HL-60/S4 (cell line): ENCODE measurements at regions not wholly inside any gene's neighbourhood (a gene's known extent, or its start where the extent isn't known, plus 50 kb on each side); places are given as distances from the start of the nearest gene placed in this dataset.

Source experiments
- in situ Hi-C: fragments of 300-500 bp; cut with MboI; formaldehyde crosslinking; loops from 2 replicates; pipeline ENCODE4 v1.14.3; 2022; ENCODE audit warnings: low sequenced_read_pairs

DNA sequence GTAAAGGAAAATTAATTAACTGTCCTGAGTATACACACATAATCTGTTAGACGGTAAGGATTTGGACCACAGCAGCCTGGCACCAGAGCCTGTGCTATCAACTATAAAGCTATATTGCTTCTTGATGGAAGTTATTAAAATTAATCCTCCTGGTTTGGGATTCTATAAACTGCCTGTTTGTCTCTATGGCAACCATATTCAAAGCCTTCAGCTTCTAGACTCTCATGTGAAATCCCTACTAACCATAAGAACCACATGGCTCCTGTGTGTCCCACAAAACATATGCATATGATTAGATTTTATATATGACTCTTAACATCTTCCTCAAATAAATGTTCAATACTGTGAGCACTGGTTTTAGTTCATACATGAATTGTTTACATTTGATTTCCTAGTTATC, 380.8 kb downstream of the ANKRD50 start:
- in situ Hi-C loops, result no loop called here

DNA sequence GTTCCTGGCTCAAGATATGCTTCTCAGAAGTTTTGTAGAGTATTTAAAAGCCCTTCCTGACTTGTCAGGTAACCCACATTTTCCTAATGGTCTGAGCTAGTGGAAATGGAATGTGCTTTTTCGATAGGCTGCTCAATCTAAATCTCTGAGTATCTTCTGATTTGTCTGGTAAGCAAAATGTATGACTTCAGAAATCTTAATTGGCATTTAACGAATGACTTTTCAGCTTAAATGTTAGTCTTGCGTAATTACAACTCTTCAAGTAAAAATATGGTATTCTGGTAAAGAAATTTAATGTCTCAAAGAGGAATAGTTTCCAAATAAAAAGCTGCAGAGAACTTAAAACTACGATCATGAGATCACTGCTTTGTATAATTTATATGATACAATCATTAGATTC, 379.1 kb downstream of the ANKRD50 start:
- in situ Hi-C loops, result no loop called here

DNA sequence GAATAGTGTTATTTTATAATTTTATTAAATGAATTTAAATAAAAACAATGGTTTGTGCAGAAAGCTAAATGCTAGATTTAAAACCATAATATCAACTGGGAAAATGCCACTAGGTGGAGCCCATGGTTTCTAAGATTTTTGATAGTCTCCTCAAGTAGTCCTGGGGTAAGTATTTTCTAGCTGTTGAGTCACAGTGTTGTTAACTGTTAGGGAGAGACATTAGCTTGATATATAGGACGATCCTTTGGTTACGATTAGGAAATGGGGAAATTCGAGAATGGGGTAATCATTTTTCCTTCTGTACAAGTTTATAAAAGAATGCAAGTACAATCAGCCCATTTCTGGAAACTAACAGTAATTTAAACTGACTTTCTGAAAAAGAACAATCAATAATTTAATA, 378.4 kb downstream of the ANKRD50 start:
- in situ Hi-C loops, result no loop called here

DNA sequence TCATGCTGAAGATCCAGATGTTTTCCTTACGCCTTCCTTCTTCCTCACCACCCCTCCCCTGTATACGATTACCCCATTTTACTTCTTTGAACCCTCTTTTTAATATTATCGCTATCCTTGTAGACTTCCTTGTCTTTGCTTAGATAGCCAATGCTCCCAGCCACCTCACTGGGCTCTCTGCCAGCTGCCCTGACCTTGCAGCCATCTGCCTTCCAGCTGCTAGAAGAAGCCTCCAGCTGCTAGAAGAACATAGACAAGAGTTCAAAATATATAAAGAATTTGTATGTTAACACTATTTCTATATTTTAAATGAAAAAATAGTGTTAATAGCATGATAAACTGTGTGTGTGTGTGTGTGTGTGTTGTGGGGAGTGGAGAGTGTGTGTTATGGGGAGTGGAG, 374.7 kb downstream of the ANKRD50 start:
- in situ Hi-C loops, result no loop called here

DNA sequence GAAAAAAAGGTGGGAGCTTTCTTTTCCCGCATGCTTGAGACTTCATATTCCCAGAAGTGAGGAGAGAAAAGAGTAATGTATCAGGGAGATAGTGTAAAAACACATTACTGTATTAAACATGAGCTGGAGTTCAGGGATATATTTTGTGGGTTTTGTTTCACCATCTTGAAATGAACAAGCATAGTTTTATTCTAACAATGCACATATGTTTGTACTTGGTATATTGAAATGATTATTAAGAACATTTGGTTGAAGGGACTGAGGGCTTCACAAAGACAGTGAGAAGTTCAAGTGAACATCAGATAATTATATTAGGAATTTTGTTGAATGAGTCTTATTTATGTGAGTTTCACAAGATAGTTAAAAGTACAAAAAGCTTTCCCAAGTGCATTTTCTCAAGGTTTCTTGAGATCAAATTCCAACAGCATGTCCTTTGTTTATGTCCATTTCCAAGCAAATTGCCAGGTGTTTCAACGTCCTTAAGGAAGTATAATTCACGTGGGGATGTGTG, 368.8 kb downstream of the ANKRD50 start:
- in situ Hi-C loops, result no loop called here

DNA sequence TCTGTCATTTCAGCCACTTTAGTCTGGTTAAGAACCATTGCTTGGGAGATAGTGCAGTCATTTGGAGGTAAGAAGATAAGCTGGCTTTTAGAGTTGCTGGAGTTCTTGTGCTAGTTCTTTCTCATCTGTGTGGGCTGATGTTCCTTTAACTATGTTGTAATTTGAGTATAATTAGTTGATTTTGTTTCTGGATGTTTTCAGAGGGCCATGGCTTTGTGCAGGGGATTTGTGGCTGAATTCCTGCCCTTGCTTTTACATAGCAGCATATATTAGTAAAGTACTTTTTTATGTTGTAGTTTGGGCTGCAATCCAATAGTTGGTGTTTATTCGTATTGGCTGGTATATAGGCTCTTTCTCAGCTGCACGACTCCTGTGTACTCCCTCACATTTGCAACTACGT, 339.6 kb downstream of the ANKRD50 start:
- in situ Hi-C loops, result no loop called here

DNA sequence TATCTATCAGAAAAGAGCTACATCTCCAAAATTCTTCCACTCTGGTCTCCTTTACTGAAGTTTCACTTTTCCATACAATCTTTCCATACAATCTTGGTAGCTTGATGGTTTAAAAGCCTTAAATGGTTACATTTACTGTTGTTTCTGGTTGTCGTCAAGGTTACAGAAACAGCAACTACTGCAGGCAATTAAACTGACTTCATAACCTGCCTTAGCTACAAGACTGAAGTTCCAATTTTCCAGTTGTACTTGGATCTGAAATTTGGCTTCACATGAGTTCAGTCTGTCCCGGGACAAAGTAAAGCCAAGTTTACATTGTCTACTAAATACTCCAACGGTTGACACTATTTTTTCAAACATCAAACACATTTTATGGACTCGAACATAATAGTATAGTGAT, 326.4 kb downstream of the ANKRD50 start:
- in situ Hi-C loops, result no loop called here

DNA sequence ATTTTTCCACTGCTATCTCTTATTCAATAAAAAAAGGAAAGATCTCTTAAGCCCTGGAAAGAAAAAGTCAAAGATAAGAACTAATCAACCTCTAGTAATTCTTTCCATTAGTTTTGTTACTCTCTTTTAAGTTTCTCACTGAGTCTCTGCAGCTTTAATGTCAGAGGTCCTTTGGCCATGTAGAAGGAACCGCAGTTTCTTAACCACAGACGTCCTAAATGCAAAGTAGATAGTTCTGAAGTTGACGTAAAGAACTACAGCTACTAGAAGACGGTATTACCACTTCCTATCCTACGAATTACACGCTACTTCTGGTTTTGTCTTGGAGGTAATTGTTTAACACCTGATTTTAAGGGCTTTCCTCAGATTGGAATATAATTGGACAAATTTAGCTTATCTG, 325.9 kb downstream of the ANKRD50 start:
- in situ Hi-C loops, result no loop called here

DNA sequence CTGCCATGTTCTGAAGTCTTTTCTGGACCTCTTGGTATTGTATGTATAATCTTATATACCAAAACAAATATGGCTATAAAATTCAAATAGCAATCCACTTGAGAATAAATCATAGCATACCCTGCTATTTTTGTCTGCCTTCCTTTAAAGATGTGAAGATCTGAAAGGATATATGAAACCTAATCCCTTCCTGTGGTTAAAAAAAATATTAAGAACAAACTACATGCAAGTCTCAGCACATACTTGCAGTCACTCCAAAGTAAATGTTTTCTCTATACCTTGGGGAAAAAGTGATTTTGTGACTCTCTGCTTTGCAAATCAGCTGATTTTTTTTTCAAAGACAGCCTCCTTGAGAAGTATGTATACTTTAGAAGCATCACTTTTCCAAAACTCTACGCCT, 322.9 kb downstream of the ANKRD50 start:
- in situ Hi-C loops, result no loop called here

DNA sequence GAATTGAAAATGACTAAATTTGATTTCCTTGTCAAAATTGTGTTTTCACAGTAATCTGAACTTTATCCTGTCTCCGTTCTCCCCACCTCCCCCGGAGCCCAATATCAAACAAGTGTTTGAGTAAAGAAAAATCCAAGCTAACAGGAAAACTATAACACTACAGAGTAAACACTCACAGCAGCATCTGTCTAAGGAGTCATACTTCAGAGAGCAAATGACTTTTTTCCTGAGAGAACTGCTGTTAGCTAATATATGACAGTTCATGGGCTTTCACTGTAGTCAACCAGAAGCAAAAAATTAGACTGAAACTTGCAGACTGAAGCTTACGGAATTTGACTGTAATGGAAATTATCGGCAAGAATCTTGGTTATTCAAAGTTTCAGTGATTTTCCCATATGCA, 321.7 kb downstream of the ANKRD50 start:
- in situ Hi-C loops, result no loop called here

DNA sequence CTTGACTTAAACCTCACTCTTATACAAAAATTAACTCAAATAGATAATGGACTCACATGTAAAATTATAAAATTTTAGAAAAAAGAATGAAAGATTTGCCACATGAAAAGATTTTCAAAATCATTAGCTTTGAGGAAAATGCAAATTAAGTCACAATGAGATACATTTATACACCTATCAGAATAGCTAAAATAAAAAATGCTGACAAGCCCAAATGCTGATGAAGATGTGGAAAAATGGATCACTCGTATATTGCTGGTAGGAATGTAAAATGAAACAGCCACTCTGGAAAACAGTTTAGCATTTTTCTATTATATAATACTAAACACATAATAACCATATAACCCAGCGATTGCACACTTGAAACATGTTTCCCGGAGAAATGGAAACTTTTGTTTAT, 316.2 kb downstream of the ANKRD50 start:
- in situ Hi-C loops, result no loop called here

DNA sequence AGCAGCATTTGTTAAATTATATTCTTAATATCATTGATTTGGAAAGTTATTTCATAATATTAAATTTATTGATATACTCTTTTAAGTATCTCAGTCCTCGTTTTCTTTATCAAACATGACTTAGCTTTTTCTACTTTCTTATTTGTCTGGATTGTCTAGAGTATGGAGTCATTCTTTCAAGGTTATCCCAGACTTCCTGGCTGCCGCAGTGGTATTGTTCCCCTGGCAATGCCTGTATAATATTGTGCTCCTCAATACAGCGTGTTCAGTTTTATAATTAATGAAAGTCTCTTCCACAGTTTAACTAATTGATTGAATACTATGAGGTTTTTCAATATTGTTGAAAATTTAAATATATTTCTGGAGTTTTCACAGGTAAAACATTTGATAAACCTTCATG, 310.9 kb downstream of the ANKRD50 start:
- in situ Hi-C loops, result no loop called here

DNA sequence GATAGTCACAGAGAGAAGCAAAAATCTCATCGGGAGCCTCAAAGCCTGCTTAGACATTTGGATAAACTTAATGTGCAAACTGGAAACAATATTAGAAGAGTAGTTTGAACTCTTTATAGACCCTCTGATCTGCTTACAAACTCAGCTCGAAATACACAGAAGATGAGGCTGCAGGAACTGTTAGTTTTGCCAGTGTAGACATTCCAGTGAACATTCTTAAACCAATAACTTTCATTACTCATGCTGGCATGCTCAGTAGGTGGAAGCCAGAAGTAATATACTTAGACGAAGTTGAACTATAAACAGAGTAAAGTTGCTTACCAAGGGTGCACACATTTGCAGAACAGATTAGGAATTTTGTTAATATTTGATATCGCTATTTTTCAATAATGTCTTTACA, 303.5 kb downstream of the ANKRD50 start:
- in situ Hi-C loops, result no loop called here

DNA sequence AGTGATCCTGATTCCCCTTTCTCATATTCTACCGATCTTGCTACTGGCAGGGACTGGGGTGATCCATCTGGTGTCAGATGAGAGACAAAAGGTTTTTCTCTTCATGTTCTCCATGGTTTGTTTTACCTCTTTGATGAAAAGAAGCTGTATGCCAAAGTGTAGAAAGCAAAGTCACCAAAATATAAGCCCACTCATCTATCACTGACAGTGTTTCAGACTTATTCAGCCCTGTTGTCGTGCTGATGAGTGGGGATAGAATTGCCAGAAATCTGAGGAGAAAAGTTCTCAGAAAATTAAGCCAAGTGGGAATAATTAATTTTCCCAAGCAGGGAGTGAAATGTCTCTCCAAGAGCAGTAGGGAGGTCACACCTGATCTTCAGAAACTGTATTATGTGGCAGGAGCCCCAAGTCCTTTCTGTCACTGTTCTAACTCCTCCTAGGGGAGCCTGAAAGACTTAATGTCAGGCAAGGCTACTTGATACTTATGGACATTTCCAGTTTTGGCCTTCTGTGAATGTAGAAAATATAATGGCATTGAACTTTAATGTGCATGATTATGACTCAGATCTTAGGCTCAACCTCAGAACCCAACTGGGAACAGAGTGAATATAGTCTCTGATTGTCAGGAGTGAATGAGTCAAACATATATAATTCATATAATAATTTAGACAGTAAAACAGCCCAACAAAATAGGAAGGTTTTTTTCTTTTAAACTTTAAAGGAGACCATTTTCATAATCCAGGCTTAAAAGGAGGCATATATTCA, 298.1 kb downstream of the ANKRD50 start:
- in situ Hi-C loops, result no loop called here

DNA sequence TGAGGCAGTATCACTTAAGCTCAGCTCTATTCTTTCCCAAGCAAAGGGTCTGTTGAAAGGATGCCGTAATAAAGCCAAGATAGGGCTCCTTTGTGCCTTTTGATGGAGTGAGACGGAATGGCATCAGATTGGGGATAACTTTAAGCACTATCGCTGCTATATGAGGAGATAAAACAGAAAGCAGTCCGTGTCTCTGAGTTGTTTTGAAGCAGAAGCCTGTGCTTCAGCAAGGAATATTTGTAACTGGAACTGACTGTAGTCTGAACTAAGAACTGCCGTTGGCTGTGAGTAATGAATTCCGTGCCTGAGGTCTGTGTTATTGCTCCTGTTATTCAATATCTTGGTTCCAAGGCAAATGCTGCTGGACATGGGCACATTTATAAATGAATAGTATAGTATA, 297.4 kb downstream of the ANKRD50 start:
- in situ Hi-C loops, result no loop called here

DNA sequence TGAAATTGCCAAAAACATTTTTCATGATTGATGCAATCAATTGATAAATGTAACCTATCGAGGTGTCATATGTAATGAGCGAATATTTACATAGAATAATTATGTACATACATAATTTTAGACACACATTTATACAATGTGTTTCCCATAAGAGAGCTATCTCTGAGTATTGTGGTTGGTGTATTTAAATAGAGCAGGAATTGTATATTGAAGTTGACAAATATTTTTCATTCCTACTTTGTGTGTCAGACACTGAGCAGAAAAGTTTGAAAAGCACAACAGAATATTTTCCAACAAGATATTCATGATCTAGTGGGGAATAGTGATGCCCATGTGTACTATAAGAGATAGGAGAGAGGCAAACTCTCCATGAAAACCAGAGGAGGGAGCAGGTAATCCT, 295.2 kb downstream of the ANKRD50 start:
- in situ Hi-C loops, result no loop called here

DNA sequence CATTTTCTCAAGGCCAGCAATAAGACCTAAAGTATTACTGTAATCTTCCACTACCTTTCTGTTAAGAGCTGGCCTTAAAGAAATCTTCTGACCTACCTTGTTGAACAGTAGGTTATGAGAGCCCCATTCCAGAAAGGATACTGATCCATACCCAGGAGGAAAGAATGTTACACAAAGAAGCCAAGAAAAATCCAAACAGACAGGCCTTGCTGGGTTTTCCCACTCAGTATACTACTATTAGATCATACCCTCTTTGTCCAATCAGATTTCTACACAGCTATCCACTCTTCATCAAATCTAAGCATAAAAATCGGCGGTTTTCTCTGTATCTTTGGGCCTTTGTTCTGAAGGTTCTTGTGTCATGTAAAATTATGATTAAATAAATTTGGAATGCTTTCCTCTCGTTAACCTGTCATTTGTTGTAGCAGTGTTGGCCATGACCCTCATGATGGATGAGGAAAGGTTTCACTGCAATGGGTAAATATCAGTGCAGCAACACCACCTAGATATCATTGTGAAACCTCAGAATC, 292.3 kb downstream of the ANKRD50 start:
- in situ Hi-C loops, result no loop called here

DNA sequence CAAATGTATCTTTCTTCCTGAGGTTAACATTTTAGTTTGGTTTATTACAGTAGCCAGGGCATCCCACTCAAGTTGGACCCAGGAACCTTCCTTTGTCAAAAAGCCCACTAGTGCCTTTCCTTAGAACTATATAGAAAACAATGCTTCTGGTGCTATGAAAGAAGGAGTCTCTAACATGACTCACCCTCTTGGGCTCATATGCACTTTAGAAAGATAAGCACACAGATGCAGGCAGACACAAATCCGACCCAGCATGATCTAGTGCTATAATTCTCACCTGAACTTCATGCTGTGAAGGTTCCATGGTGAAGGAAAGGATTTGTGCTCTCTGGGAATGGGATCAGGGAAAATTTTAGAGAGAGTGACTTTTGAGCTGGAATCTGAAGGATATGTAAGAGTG, 289.4 kb downstream of the ANKRD50 start:
- in situ Hi-C loops, result no loop called here

DNA sequence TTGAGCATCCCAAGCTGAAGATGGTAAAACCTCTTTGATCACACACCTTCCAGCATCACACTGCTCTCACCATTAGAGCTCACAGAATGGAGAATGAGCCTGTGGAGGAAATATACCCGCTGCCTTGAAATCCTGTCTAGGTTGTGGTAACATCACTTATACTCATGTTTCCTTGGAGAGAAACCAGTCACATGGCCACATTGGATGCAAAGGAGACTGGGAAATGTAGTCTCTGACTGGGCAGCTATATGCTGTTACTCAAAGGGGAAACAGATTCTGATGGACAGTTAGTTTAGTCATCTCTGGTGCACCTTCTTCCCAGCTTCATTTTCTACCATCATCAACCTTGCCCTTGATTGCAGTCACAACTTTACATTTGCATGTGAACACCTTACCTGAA, 286.3 kb downstream of the ANKRD50 start:
- in situ Hi-C loops, result no loop called here

DNA sequence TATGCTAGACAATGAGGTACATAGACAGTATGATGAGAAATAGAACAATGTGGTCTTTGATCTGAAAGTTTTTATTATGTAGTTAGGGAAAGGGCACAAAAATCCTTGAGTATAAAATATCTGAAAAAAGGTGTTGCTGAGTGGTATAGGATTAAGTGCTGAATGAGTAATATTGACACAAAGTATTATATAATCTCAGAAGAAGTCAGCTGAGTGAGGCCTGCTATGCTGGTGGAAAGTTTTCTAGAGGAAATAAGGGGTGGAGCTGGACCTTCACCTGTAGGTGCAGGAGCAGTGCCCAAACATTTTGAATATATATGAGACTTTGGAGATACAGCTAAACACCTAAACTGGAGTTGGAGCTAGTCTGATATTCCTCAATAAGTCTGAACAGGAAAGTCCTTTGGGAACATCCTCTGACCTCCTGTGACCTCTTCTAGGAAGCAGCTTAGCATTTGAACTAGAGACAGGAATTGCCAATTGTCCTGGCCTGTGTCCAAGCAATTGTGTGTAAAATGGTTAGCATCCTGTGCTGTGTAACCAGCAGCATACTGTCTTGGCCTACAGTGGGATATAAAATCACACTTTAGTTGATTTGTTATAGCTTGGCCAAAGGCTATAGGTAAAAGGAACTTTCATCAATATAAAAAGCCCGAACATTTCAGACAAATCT, 285.3 kb downstream of the ANKRD50 start:
- in situ Hi-C loops, result no loop called here

DNA sequence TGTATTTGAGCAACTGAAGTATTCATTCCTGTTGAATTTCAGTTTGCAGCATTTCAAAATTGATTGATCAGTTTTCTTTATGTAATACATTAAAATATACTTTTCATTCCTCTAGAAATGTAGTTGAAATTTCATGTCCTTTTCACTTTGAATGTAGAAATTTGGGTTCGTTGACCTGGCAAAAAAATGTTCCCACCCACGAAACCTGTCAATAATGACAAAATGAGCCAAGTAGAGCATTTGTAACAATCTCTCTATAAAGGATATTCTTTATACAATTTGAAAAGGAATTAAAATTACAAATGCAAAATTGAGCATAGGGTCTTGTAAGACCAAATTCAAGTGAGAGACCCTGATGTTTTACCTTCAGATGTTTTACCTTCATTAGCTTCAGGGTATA, 283.9 kb downstream of the ANKRD50 start:
- in situ Hi-C loops, result no loop called here

DNA sequence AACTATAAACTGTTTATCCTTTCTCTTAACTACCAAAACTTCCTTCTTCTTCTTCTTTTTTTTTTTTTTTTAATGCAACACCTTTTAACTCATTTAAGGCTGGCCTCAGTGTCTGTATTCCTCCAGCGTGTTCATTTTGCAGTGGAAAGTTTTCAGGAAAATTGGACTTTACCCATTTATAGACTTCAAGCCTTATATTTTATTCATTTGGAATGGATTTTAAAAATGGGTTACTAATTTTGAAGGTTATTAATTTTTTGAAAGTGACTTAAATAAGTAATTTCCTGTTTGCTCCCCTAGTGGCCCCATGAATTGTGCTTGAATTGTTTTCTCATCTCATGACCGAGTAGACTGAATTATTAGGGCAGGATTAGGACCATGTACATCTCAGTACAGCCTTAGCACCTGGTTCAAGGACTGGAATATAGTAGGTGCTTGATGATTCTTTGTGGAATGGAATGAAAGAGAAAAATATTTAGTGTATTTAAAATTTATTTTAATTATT, 282.7 kb downstream of the ANKRD50 start:
- in situ Hi-C loops, result no loop called here
